Adipocyte (in vitro differentiated cells): ENCODE measurements at regions not wholly inside any gene's neighbourhood (a gene's known extent, or its start where the extent isn't known, plus 50 kb on each side); places are given as distances from the start of the nearest gene placed in this dataset.

ENCODE experiments used
- DNase-seq: peaks from one replicate; pipeline ENCODE4 v3.0.0-alpha.2; 2015; ENCODE audit warnings: low read depth
- H3K27me3 ChIP-seq: replicated peaks from 2 replicates; pipeline ENCODE4 v1.7.0; 2013; ENCODE audit warnings: mild to moderate bottlenecking, low read length, moderate library complexity; ENCODE audit not compliant: control insufficient read depth, insufficient read depth
- H3K36me3 ChIP-seq: 2 replicates; pipeline ENCODE4 v1.7.0; 2013; ENCODE audit warnings: low read length, mild to moderate bottlenecking, moderate library complexity; ENCODE audit not compliant: control insufficient read depth, insufficient read depth, severe bottlenecking
- H3K4me1 ChIP-seq: 2 replicates; pipeline ENCODE4 v1.7.0; 2013; ENCODE audit warnings: mild to moderate bottlenecking, low read length, moderate library complexity; ENCODE audit not compliant: control insufficient read depth, insufficient read depth
- H3K4me3 ChIP-seq: 2 replicates; pipeline ENCODE4 v1.7.0; 2013; ENCODE audit warnings: mild to moderate bottlenecking, low read length, moderate library complexity
- H3K9ac ChIP-seq: 2 replicates; pipeline ENCODE4 v1.7.0; 2013; ENCODE audit warnings: mild to moderate bottlenecking, low read length, moderate library complexity
- H3K9me3 ChIP-seq: 2 replicates; pipeline ENCODE4 v1.7.0; 2013; ENCODE audit warnings: mild to moderate bottlenecking, low read length, moderate library complexity; ENCODE audit not compliant: control insufficient read depth

DNA sequence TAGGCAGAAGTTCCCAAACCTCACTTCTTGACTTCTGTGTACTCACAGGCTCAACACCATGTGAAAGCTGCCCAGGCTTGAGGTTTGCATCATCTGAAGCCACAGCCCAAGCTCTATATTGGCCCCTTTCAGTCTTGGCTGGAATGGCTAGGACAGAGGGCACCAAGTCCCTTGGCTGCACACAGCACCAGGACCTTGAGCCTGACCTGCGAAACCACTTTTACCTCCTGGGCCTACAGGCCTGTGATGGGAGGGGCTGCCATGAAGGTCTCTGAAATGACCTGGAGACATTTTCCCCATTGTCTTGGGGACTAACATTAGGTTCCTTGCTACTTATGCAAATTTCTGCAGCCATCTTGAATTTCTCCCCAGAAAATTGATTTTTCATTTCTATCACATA lies 288.3 kb upstream of the ZC3H12C start:
- no peak overlapping the region for H3K4me3 ChIP-seq
- H3K9ac ChIP-seq: no peak overlapping the region
- H3K4me1 ChIP-seq: no peaks in the 10 kb centered on the region
- H3K36me3 ChIP-seq: no peaks in the 10 kb centered on the region
- DNase-seq: no peak
- no peaks in the 10 kb centered on the region for H3K27me3 ChIP-seq
- H3K9me3 ChIP-seq: no peaks in the 10 kb centered on the region

DNA sequence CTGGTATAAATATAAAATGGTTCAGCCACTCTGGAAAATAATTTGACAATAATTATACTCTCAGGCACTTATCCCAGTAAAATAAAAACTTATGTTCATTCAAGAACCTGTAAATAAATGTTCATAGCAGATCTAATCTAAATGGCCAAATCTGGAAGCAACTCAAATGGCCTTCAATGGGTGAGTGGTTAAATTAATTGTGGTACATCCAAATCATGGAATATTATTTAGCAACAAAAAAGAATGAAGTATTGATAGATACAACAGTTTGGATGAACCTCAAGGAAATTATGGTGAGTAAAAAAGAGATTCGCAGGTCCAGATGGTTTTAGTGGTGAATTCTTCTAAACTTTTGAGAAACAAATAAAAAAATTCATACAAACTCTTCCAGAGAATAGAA lies 287.0 kb upstream of the ZC3H12C start:
- Histone ChIP-seq H3K36me3 (no peaks in the 10 kb centered on the region), H3K9me3 (no peaks in the 10 kb centered on the region), H3K4me1 (no peaks in the 10 kb centered on the region), H3K9ac (no peak overlapping the region), H3K4me3 (no peak overlapping the region), H3K27me3 (no peaks in the 10 kb centered on the region)
- DNase-seq: no peak

DNA sequence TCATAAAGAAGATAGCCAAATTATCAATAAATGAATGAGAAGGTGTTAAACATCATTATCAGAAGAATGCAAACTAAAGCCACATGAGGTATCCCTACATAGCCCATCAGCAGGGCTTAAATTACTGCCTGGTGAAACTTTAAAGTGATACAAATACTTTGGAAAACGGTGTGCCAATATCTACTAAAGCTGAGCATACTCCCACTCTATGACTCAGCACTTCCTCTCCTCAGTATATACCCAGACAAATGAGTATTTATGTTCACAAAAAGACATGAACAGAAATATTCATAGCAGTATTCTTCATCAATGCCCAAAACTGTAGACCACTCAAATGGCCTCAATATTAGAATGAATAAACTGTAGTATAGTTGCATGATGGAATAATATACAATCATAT lies 284.6 kb upstream of the ZC3H12C start:
- H3K4me3 ChIP-seq: no peak overlapping the region
- peak; percentile 15 for DNase-seq
- H3K4me1 ChIP-seq: no peaks in the 10 kb centered on the region
- H3K36me3 ChIP-seq: no peaks in the 10 kb centered on the region
- no peaks in the 10 kb centered on the region for H3K9me3 ChIP-seq
- no peak overlapping the region for H3K9ac ChIP-seq
- peaks cover 8% of the 10 kb centered on the region for H3K27me3 ChIP-seq

DNA sequence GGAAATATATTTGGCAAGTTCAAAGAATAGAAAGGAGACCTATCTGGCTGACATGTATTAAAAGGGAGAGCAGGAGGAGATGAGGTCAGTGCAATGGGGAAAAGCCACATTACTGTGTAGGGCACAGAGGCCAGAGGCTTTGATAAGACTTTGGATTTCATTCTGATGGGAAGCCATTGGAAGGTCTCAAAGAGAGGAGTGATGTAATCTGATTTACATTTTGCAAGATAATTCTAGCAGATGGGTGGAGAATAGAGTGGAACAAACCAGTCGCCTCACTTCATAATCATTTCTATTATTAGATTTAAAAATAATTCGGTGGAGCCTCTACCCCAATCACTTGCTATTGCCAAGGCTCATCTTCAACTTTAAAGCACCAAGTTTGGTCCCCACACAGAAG lies 278.4 kb upstream of the ZC3H12C start:
- DNase-seq: no peak
- Histone ChIP-seq H3K4me1 (no peaks in the 10 kb centered on the region), H3K9me3 (no peaks in the 10 kb centered on the region), H3K4me3 (no peak overlapping the region), H3K36me3 (no peaks in the 10 kb centered on the region), H3K9ac (no peak overlapping the region), H3K27me3 (peaks cover 8% of the 10 kb centered on the region)

DNA sequence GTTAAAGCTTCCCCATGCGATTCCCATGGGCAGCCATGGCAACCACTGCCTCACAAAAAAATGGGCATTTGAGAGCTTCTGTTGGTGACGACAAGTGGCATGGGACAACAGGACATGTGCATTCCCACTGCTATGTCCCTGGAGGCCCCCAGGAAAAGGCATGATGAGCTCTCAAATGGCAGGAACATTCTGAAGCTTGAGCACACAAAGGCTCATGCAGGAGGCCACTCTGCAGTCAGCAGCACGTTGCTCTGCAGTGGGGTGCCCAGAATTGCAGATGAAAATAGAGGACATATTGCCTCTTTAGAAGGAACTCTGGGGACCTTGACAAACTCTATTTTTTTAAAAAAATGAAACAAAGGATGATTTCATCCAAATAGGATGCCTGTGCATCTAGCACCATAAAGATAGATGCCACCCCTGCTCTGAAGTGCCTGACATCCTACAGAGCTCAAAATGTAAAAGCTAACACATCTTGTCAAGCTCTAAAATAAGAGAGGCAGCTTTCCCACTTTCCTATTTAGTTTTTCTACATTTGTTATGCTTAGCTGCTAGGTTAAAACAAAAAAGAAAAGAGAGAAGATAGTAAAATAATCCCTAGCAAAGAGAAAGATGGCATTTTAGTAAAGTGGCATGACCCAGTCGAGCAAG lies 277.6 kb upstream of the ZC3H12C start:
- no peaks in the 10 kb centered on the region for H3K36me3 ChIP-seq
- no peak overlapping the region for H3K4me3 ChIP-seq
- H3K9me3 ChIP-seq: no peaks in the 10 kb centered on the region
- peaks cover 8% of the 10 kb centered on the region for H3K27me3 ChIP-seq
- H3K4me1 ChIP-seq: peaks cover under 1% of the 10 kb centered on the region
- H3K9ac ChIP-seq: no peak overlapping the region
- DNase-seq: no peak

DNA sequence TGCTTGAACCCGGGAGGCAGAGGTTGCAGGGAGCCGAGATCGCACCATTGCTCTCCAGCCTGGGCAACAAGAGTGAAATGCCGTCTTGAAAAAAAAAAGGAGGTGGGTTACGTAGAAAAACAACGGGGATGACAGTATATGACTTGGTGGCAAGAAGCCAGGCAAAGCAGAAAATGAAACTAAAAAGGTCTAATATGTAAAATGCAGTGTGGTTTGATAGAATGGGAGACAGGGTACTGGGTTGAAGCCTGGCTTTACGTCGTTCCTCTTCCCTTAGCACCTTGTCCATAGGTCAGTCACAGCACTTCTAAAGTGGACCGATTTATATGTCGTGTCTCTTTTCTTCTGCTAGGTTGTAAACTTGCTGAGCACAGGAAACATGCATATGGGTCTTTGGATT lies 274.9 kb upstream of the ZC3H12C start:
- Histone ChIP-seq H3K27me3 (no peaks in the 10 kb centered on the region), H3K4me1 (peaks cover 17% of the 10 kb centered on the region), H3K9me3 (no peaks in the 10 kb centered on the region), H3K9ac (no peak overlapping the region), H3K4me3 (no peak overlapping the region), H3K36me3 (no peaks in the 10 kb centered on the region)
- no peak for DNase-seq

DNA sequence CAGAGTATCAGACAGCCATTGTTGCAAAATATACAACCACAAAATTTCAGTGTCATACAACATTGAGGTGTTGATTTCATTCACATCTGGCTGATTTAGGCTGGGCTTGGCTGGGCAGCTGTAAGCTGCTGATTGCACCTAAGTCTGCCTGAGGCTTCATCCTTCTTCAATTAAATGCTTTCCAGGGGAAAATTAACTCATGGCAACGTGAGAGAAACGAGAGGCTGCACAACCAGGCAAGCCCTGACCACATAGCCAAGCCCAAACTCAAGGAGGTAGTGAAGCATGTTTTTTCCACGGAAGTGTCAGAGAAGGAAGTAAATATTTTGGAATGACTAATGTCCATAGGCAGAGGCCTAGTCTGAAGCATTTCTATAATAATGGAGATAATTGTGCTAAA lies 273.8 kb upstream of the ZC3H12C start:
- Histone ChIP-seq H3K9ac (no peak overlapping the region), H3K36me3 (no peaks in the 10 kb centered on the region), H3K4me1 (peaks cover 22% of the 10 kb centered on the region), H3K9me3 (no peaks in the 10 kb centered on the region), H3K4me3 (no peak overlapping the region), H3K27me3 (no peaks in the 10 kb centered on the region)
- DNase-seq: no peak

DNA sequence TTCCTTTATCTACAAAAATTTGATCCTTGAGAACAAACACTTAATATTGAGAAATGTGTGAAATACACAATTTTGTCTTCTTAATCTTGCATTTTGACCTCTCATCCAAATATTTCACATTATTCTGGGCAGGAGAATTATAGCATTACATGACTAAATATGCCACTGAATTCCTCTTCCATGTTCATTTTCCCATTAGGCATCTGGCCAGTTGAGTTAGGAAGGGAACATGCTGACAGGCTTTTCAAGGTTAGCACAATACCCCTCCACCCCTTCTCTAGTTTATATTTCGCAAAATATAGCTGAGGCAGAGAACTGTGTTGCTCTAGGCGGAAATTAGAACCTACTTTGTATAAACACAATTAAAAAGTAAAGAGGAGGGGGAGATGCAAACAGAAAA lies 271.7 kb upstream of the ZC3H12C start:
- H3K4me3 ChIP-seq: no peak overlapping the region
- peak overlapping the region; percentile 53 for H3K9ac ChIP-seq
- no peaks in the 10 kb centered on the region for H3K27me3 ChIP-seq
- no peak for DNase-seq
- H3K36me3 ChIP-seq: no peaks in the 10 kb centered on the region
- H3K4me1 ChIP-seq: peaks cover 22% of the 10 kb centered on the region
- H3K9me3 ChIP-seq: no peaks in the 10 kb centered on the region

DNA sequence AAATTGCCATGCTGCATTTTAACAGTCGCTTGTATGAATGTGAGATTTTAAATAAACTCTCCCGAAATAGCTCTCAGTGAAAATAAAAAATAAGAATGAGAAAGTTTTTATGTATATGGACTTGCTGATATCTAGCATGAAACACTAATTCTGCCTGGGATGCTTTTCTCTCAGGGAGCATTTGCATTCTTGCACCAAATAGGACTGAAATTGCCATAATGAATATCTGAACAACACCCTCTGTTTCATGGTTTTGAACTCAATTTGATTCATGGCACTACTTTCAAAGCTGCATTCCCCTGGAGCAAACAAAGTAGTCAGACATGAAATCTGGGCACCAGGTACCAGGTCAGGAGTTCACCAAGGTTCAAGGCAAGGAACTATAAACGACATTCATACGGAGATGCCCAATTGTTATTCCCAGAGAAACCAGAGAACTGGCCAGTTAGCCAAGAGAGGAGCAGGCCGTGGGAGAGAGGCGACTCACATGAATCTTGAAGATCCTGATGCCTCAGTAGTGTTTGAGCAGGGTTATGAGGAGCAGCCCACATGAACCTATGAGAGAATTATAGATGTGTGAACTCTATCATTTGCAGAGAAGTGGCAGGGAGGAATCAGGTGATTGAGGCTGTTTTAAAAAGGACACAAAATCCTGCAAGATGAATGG lies 270.6 kb upstream of the ZC3H12C start:
- Histone ChIP-seq H3K4me1 (peaks cover 22% of the 10 kb centered on the region), H3K27me3 (no peaks in the 10 kb centered on the region), H3K36me3 (no peaks in the 10 kb centered on the region), H3K9me3 (no peaks in the 10 kb centered on the region), H3K9ac (no peak overlapping the region), H3K4me3 (no peak overlapping the region)
- no peak for DNase-seq

DNA sequence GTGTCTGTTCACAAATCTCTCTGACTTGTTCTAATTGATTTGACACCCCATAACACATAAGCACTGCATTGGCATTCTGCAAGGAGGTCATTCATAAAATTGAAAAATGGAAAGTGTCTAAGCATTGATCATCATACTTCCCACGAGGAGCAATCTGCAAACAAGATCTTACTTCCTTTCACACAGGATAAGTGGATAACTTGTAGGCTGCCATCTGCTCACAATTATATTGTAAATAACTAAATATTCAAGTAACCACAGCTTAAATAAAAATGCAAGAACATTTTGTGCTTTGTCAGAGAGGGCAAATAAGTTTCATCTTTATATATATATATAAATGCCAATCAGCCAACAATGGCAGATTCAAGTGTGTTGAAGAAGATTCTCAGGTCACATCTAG lies 264.8 kb upstream of the ZC3H12C start:
- DNase-seq: no peak
- H3K4me1 ChIP-seq: peaks cover 5% of the 10 kb centered on the region
- H3K27me3 ChIP-seq: no peaks in the 10 kb centered on the region
- no peaks in the 10 kb centered on the region for H3K36me3 ChIP-seq
- no peaks in the 10 kb centered on the region for H3K9me3 ChIP-seq
- H3K4me3 ChIP-seq: no peak overlapping the region
- no peak overlapping the region for H3K9ac ChIP-seq

DNA sequence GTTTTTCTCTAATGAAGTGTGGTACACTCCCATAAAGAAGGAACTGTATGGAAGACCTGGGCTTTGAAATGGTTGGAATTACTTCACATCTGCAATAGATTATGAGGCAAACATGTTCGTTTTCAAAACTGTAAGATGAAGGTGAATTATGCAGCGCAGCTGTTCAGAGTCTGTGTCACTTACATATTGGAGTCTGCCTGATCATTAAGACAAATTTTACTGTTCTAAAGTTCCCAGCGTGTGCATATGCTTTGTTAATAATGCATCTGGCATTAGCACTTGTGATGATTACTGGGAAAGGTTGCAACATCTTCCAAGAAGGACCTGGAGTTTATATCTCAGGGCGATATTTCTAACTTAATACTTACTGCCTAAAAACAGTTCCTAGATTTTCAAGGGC lies 255.2 kb upstream of the ZC3H12C start:
- Histone ChIP-seq H3K36me3 (no peaks in the 10 kb centered on the region), H3K9ac (no peak overlapping the region), H3K9me3 (peaks cover 7% of the 10 kb centered on the region), H3K4me1 (peaks cover 10% of the 10 kb centered on the region), H3K27me3 (peaks cover 2% of the 10 kb centered on the region), H3K4me3 (no peak overlapping the region)
- DNase-seq: peak; percentile 7

DNA sequence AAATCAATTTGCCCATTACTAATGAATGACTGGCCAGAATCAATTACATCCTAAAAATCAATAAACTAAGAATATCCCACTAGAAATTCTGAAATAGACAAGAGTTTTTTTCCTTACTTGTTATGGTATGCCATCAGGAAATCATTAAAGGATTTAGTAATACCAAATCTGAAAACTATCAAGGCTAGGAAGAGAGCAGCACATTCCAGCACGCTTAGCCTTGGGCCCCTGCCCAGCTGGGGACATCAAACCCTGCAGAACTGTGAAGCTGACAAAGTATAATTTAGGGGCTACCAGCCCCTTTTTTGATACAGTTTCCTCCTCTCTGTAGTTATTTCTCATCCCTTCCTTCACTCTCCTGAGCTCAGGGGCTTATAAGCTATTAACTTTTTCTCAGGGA lies 247.8 kb upstream of the ZC3H12C start:
- peaks cover 2% of the 10 kb centered on the region for H3K27me3 ChIP-seq
- H3K9me3 ChIP-seq: no peaks in the 10 kb centered on the region
- DNase-seq: peak; percentile 75
- no peak overlapping the region for H3K4me3 ChIP-seq
- H3K4me1 ChIP-seq: peaks cover 21% of the 10 kb centered on the region
- no peak overlapping the region for H3K9ac ChIP-seq
- H3K36me3 ChIP-seq: no peaks in the 10 kb centered on the region
